Upper lobe of left lung (tissue), 4 donors: ENCODE measurements at regions not wholly inside any gene's neighbourhood (a gene's known extent, or its start where the extent isn't known, plus 50 kb on each side); places are given as distances from the start of the nearest gene placed in this dataset.

Experiments
- CTCF ChIP-seq, 6 experiments: fragments of 450-650 bp in 4 of 6; fragments of 200-600 bp in 2 of 6; sonication (generic) in 2 of 6; IDR thresholded peaks; one replicate each; pipeline ENCODE4 v1.5.1; 2016 to 2019; ENCODE audit warnings: antibody characterized with exemption in 6 of 6
- EP300 ChIP-seq, 4 donors: sonication (generic); formaldehyde crosslinking; IDR thresholded peaks; one replicate each; pipeline ENCODE4 v1.5.1; 2017; ENCODE audit warnings: antibody characterized with exemption in 4 of 4, control low read depth in 2 of 4
- POLR2A ChIP-seq, 4 donors: fragments of 450-650 bp; IDR thresholded peaks; one replicate each; pipeline ENCODE4 v1.5.1; 2016 to 2017; ENCODE audit warnings: antibody characterized with exemption in 4 of 4, mild to moderate bottlenecking in 2 of 4
- POLR2AphosphoS5 ChIP-seq, 2 donors: sonication (generic); formaldehyde crosslinking; IDR thresholded peaks; one replicate each; pipeline ENCODE4 v1.5.1; 2017; ENCODE audit warnings: antibody characterized with exemption in 2 of 2

DNA sequence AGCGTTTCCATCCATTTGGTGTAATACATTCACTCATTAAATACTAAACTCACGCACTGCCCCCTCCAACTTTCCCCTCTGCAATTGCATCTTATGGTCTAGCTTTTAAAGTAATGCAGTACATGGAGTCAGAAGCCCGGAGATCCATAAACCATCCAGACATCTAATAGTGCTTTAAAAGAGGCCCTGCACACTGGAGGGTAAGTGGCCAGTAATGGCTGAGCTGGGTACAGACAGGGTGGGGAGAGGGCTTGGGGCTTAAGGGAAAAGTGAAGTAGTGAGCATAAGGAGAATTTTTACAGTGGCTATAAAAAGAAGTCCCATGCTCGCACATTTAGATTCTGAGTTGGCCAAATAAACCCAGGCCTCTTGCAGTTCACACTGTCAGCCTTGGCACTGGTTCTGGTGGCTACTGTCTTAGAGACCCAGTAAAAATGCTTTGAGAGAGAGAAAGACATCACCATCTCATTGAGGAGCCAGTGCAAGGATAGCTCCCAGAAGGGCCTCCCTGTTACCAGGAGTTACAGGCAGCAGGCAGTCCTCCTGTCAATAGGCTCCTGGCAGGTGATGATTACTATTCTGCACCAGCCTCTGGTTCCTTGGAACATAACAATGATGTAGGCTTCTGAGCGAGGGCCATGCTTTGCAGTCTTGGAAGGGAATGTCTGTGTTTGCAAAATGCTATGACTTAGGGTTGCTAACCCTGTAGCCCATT, 112.6 kb upstream of the NEO1 start:
- TF ChIP-seq CTCF (IDR thresholded peaks at IDR 0.05) (no peak), POLR2A (IDR thresholded peaks at IDR 0.05) (no peak), EP300 (IDR thresholded peaks at IDR 0.05) (no peak), POLR2AphosphoS5 (IDR thresholded peaks at IDR 0.05) (no peak)
